Testis (tissue), 2 donors: ENCODE measurements at regions not wholly inside any gene's neighbourhood (a gene's known extent, or its start where the extent isn't known, plus 50 kb on each side); places are given as distances from the start of the nearest gene placed in this dataset.

Experiments
- DNase-seq: peaks from one replicate; pipeline ENCODE4 v3.0.0-alpha.2; 2019
- H3K27ac ChIP-seq, 2 donors: fragments of 200-600 bp; sonication (generic); one replicate each; pipeline ENCODE4 v1.5.1; 2019
- H3K27me3 ChIP-seq: fragments of 200-600 bp; sonication (generic); one replicate; pipeline ENCODE4 v1.5.1; 2019
- H3K36me3 ChIP-seq: fragments of 200-600 bp; sonication (generic); one replicate; pipeline ENCODE4 v1.5.1; 2017; ENCODE audit warnings: low read depth; ENCODE audit errors: missing control alignments
- H3K4me1 ChIP-seq: fragments of 200-600 bp; sonication (generic); one replicate; pipeline ENCODE4 v1.5.1; 2019
- H3K4me3 ChIP-seq, 2 donors: fragments of 200-600 bp; sonication (generic); one replicate each; pipeline ENCODE4 v1.5.1; 2017 to 2019
- H3K9me3 ChIP-seq: fragments of 200-600 bp; sonication (generic); one replicate; pipeline ENCODE4 v1.5.1; 2017
- POLR2A ChIP-seq: fragments of 450-650 bp; IDR thresholded peaks from one replicate; pipeline ENCODE4 v1.6.1; 2017; ENCODE audit warnings: antibody characterized with exemption, mild to moderate bottlenecking, moderate library complexity
- WGBS, 2 donors: methylation state at CpG; one replicate each; pipeline ENCODE4 v1.1.5; 2018; 5-methylcytosine and 5-hydroxymethylcytosine counted together
- intact Hi-C: fragments of 100-400 bp; cut with DNase I; formaldehyde crosslinking; loops from one replicate; pipeline ENCODE4 v1.15.1; 2023; ENCODE audit warnings: low total_unique reads
- TF ChIP-seq, protein P1 (sequence below), 3 experiments: fragments of 450-650 bp in 2 of 3; fragments of 200-600 bp in 1 of 3; sonication (generic) in 1 of 3; IDR thresholded peaks; one replicate each; pipeline ENCODE4 v1.5.1; 2016 to 2019; ENCODE audit warnings: antibody characterized with exemption in 3 of 3, mild to moderate bottlenecking in 2 of 3, moderate library complexity in 1 of 3

DNA sequence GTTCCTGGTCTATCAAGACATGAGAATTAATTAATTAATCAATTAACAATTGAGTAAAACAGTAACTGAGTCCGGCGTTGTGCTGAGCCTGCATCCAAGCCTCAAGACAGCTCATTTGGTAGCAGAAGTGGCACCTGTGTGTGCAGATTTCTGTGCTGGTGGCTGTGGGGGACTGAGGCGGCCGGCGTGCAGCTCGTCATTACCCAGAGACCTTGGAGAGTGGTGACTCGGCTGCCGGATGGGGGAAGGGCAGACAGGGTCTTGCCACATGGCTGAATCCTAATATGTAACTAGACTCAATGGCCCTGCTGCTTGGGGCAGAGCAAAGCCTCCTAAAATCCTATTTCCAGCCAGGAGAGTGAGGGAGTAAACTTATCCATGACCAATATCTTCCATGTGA lies 510.2 kb downstream of the TCERG1L start:
- H3K4me1 ChIP-seq: no peaks in the 10 kb centered on the region
- H3K27ac ChIP-seq: no peak overlapping the region
- H3K27me3 ChIP-seq: no peaks in the 10 kb centered on the region
- DNase-seq: no peak
- H3K9me3 ChIP-seq: no peaks in the 10 kb centered on the region
- intact Hi-C loops: no loop called here
- no peak overlapping the region for H3K4me3 ChIP-seq
- TF ChIP-seq, protein P1, sequence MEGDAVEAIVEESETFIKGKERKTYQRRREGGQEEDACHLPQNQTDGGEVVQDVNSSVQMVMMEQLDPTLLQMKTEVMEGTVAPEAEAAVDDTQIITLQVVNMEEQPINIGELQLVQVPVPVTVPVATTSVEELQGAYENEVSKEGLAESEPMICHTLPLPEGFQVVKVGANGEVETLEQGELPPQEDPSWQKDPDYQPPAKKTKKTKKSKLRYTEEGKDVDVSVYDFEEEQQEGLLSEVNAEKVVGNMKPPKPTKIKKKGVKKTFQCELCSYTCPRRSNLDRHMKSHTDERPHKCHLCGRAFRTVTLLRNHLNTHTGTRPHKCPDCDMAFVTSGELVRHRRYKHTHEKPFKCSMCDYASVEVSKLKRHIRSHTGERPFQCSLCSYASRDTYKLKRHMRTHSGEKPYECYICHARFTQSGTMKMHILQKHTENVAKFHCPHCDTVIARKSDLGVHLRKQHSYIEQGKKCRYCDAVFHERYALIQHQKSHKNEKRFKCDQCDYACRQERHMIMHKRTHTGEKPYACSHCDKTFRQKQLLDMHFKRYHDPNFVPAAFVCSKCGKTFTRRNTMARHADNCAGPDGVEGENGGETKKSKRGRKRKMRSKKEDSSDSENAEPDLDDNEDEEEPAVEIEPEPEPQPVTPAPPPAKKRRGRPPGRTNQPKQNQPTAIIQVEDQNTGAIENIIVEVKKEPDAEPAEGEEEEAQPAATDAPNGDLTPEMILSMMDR (IDR thresholded peaks at IDR 0.05): no peak
- TF ChIP-seq POLR2A: no peak
- H3K36me3 ChIP-seq: no peaks in the 10 kb centered on the region
- WGBS, 2 donors: 73 to 75% methylated on average over 8 of the region's 8 CpGs

DNA sequence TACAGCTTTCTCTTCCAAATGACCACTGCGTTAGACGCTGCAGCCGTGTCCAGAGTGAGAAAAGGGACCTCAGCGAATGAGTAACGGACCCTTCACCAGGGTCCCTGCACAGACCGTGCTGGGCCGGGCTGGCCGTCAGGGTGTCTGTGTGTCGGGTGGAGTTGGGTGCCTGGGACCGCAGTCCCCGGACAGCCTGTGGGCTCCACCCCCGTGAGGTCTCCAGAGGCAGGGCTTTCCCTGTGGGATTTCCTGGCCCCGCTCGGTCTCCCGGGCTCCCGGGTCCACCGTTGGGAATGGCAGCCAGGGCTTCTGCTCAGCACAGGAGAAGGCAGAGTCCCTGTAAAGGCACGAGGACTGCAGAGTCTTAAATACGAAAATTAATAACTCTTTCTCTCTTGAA lies 509.7 kb downstream of the TCERG1L start:
- no peak overlapping the region for H3K27ac ChIP-seq
- H3K9me3 ChIP-seq: no peaks in the 10 kb centered on the region
- H3K27me3 ChIP-seq: no peaks in the 10 kb centered on the region
- no peak for DNase-seq
- H3K4me1 ChIP-seq: no peaks in the 10 kb centered on the region
- TF ChIP-seq, protein P1 (IDR thresholded peaks at IDR 0.05): no peak
- no peak for TF ChIP-seq POLR2A
- WGBS, 2 donors: 68 to 75% methylated on average over 16 to 19 of the region's 19 CpGs
- no peak overlapping the region for H3K4me3 ChIP-seq
- no peaks in the 10 kb centered on the region for H3K36me3 ChIP-seq
- intact Hi-C loops: no loop called here

DNA sequence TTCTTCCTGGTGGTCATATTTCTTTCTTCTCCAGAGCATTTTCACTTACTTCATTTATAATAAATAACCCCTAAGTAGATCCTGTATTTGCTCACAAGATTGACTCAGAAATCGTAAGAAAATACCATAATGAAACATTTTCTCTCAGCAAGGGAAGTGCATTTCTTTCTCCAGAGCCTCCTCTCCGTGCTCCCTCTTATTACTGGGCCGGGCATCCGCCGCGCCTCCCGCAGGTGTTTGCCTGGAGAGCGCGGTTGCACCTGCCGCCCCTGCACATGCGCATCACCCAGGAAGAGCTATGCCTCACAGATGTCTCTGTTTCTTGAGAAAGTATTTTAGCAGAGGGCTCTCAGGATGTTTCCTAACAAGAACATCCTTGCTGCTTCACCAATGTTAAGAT lies 509.2 kb downstream of the TCERG1L start:
- Histone ChIP-seq H3K27me3 (no peaks in the 10 kb centered on the region), H3K36me3 (no peaks in the 10 kb centered on the region), H3K27ac (no peak overlapping the region), H3K4me3 (no peak overlapping the region), H3K4me1 (no peaks in the 10 kb centered on the region), H3K9me3 (no peaks in the 10 kb centered on the region)
- no peak for TF ChIP-seq POLR2A
- TF ChIP-seq, protein P1 (IDR thresholded peaks at IDR 0.05): no peak
- intact Hi-C loops: no loop called here
- DNase-seq: no peak
- 50 to 77% methylated on average over 11 of the region's 11 CpGs for WGBS, 2 donors

DNA sequence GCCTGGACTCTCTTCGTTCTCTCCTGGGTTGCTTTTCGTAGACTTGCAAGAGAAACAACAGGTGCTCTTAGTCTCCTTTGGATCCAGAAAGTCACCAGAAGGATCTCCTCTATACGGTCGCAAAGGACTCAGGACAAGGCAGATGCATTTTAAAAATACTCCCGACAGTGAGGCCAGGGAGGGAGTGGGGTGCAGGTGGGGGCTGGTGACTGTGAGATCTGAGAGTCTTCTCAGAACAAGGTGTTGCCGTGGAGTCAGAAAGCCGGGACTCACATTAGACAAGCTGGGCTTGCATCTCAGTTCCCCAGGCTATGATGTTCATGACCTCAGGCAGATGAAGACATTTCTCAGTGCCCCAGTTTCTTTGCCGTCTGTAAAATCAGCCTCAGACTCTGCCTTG lies 507.2 kb downstream of the TCERG1L start:
- intact Hi-C loops: no loop called here
- no peak for TF ChIP-seq POLR2A
- TF ChIP-seq, protein P1 (IDR thresholded peaks at IDR 0.05): no peak
- no peaks in the 10 kb centered on the region for H3K27me3 ChIP-seq
- H3K36me3 ChIP-seq: no peaks in the 10 kb centered on the region
- 82 to 85% methylated on average over 7 to 8 of the region's 8 CpGs for WGBS, 2 donors
- H3K4me1 ChIP-seq: no peaks in the 10 kb centered on the region
- DNase-seq: no peak
- H3K9me3 ChIP-seq: no peaks in the 10 kb centered on the region
- no peak overlapping the region for H3K27ac ChIP-seq
- no peak overlapping the region for H3K4me3 ChIP-seq

DNA sequence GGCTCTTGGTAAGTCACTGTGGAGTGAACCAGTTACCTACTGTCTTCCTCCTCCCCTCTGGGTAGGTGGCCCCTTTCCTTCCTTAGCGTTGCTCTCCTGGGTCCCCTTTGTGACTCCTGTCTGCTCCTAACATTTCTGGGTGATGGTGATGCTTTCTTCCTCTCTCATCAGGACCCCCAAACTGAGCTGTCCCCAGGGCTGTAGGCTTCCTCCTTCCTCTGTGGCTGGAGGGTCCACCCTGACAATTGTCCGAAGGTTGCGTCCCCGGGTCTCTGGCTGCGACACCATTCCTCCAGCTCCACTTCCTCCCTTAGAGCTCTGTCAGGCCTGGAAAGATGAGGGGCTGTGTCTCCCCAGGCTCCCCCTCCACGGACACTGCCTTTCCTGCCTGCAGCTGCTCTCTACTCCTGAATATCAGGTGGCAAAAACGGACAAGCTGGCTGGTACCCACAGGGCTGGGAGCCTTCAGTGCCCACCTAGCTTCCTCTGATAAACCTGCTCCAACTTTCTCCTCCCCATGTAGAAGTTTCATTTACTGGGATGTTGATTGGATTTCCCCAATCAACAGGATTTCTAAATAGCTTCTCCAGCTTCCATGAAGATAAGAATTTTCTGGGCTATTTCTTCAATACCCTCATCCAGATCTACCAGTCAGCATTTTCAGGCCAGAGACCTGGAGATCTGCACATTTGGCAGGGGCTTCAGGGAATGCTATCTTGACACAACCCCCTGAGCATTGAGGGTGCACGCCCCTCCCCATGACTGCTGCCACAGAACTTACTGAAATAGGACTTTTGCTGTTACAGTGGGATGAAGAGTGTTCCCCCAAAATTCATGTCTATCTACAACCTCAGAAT lies 506.5 kb downstream of the TCERG1L start:
- no peaks in the 10 kb centered on the region for H3K9me3 ChIP-seq
- no peaks in the 10 kb centered on the region for H3K4me1 ChIP-seq
- TF ChIP-seq, protein P1 (IDR thresholded peaks at IDR 0.05): no peak
- TF ChIP-seq POLR2A: no peak
- intact Hi-C loops: no loop called here
- H3K4me3 ChIP-seq: no peak overlapping the region
- WGBS, 2 donors: 79 to 86% methylated on average over 8 of the region's 8 CpGs
- no peaks in the 10 kb centered on the region for H3K27me3 ChIP-seq
- no peaks in the 10 kb centered on the region for H3K36me3 ChIP-seq
- no peak for DNase-seq
- H3K27ac ChIP-seq: no peak overlapping the region
